ENCODE measurements at regions not wholly inside any gene's neighbourhood (a gene's known extent, or its start where the extent isn't known, plus 50 kb on each side); places are given as distances from the start of the nearest gene placed in this dataset.

- DNase-seq (ENCODE audit: low read depth), result no peak
Measured at GRCh38 chr2:7971841-7972240, 710.0 kb upstream of the ID2 start.

- DNase-seq (ENCODE audit: low read depth), result no peak
Measured at GRCh38 chr2:7972670-7973069, 709.2 kb upstream of the ID2 start.

GRCh38 chr2:7973801-7974480 lies 707.9 kb upstream of the ID2 start:
- no peak for DNase-seq (ENCODE audit: low read depth)

- DNase-seq (ENCODE audit: low read depth), result no peak
Measured at GRCh38 chr2:7974936-7975335, 706.9 kb upstream of the ID2 start.

GRCh38 chr2:7976206-7976605 lies 705.6 kb upstream of the ID2 start:
- no peak for DNase-seq (ENCODE audit: low read depth)

- DNase-seq (ENCODE audit: low read depth), result no peak
Measured at GRCh38 chr2:7977981-7978380, 703.9 kb upstream of the ID2 start.

- no peak for DNase-seq (ENCODE audit: low read depth)
Measured at GRCh38 chr2:7982054-7982453, 699.8 kb upstream of the ID2 start.

GRCh38 chr2:7983451-7983850 lies 698.4 kb upstream of the ID2 start:
- DNase-seq (ENCODE audit: low read depth), result no peak

- no peak for DNase-seq (ENCODE audit: low read depth)
Measured at GRCh38 chr2:7983912-7984311, 697.9 kb upstream of the ID2 start.

- DNase-seq (ENCODE audit: low read depth), result no peak
Measured at GRCh38 chr2:7984693-7985353, 697.0 kb upstream of the ID2 start.

GRCh38 chr2:7986431-7986830 lies 695.4 kb upstream of the ID2 start:
- no peak for DNase-seq (ENCODE audit: low read depth)

GRCh38 chr2:7987992-7988391 lies 693.9 kb upstream of the ID2 start:
- no peak for DNase-seq (ENCODE audit: low read depth)

- DNase-seq (ENCODE audit: low read depth), result no peak
Measured at GRCh38 chr2:7988440-7988839, 693.4 kb upstream of the ID2 start.

GRCh38 chr2:7989823-7990222 lies 692.0 kb upstream of the ID2 start:
- no peak for DNase-seq (ENCODE audit: low read depth)

- no peak for DNase-seq (ENCODE audit: low read depth)
Measured at GRCh38 chr2:7992612-7993602, 688.9 kb upstream of the ID2 start.

- no peak for DNase-seq (ENCODE audit: low read depth)
Measured at GRCh38 chr2:7994397-7994951, 687.4 kb upstream of the ID2 start.

GRCh38 chr2:7997279-7997678 lies 684.6 kb upstream of the ID2 start:
- no peak for DNase-seq (ENCODE audit: low read depth)

- no peak for DNase-seq (ENCODE audit: low read depth)
Measured at GRCh38 chr2:7999683-8000476, 682.0 kb upstream of the ID2 start.

- no peak for DNase-seq (ENCODE audit: low read depth)
Measured at GRCh38 chr2:8000870-8001269, 681.0 kb upstream of the ID2 start.

GRCh38 chr2:8002765-8003393 lies 679.0 kb upstream of the ID2 start:
- no peak for DNase-seq (ENCODE audit: low read depth)

- no peak for DNase-seq (ENCODE audit: low read depth)
Measured at GRCh38 chr2:8003462-8004075, 678.3 kb upstream of the ID2 start.

Measured in activated T-cell treated with anti-CD3 and anti-CD28 coated beads for 1 hour (primary cell).